HL-60 (cell line): ENCODE measurements at regions not wholly inside any gene's neighbourhood (a gene's known extent, or its start where the extent isn't known, plus 50 kb on each side); places are given as distances from the start of the nearest gene placed in this dataset.
"Not testable (repeated sequence)": the region's sequence is repeated elsewhere in the genome, so short reads cannot be mapped to it uniquely, and the experiment has no call there.

ENCODE experiments used
- DNase-seq, 2 experiments: peaks; one replicate each; pipeline ENCODE4 v3.0.0-alpha.2; 2010 to 2020; ENCODE audit warnings: low read depth in 1 of 2, low spot score in 1 of 2
- H3K27ac ChIP-seq: fragments of 250-450 bp; sonication (Bioruptor Pico); replicated peaks from 2 replicates; pipeline ENCODE4 v1.5.1; 2020; ENCODE audit warnings: mild to moderate bottlenecking, moderate library complexity
- H3K27me3 ChIP-seq: fragments of 250-450 bp; sonication (Bioruptor Pico); 2 replicates; pipeline ENCODE4 v1.5.1; 2021; ENCODE audit warnings: mild to moderate bottlenecking, moderate library complexity; ENCODE audit not compliant: insufficient read depth, poor library complexity, severe bottlenecking
- H3K4me3 ChIP-seq: replicated peaks from 2 replicates; pipeline ENCODE4 v1.5.1; 2011; ENCODE audit warnings: mild to moderate bottlenecking, control low read depth, low read length; ENCODE audit not compliant: insufficient read depth
- CTCF ChIP-seq: IDR thresholded peaks from one replicate; pipeline ENCODE4 v1.5.1; 2011; ENCODE audit warnings: low read length, control low read depth, inconsistent platforms; ENCODE audit not compliant: insufficient read depth
- GABPA ChIP-seq: IDR thresholded peaks from 2 replicates; pipeline ENCODE4 v1.6.1; 2012; ENCODE audit warnings: low read depth
- POLR2AphosphoS5 ChIP-seq: IDR thresholded peaks from 2 replicates; pipeline ENCODE4 v1.6.1; 2012; ENCODE audit warnings: low read depth
- REST ChIP-seq: IDR thresholded peaks from 2 replicates; pipeline ENCODE4 v1.6.1; 2012; ENCODE audit warnings: low read depth; ENCODE audit not compliant: insufficient replicate concordance
- SPI1 ChIP-seq: IDR thresholded peaks from 2 replicates; pipeline ENCODE4 v1.6.1; 2012; ENCODE audit warnings: low read depth, mild to moderate bottlenecking, borderline replicate concordance

GRCh38 chr3:139136469-139137202 is 91.9 kb upstream of the PRR23C start:
- no peak for TF ChIP-seq REST
- no peak for TF ChIP-seq SPI1
- no peak for TF ChIP-seq POLR2AphosphoS5
- TF ChIP-seq GABPA: no peak
- TF ChIP-seq CTCF: no peak
- Histone ChIP-seq H3K27me3 (no peaks in the 10 kb centered on the region), H3K4me3 (no peak overlapping the region), H3K27ac (no peak overlapping the region)
- DNase-seq: no peak

GRCh38 chr3:139140553-139140952 is 95.9 kb upstream of the PRR23C start:
- no peak for DNase-seq
- Histone ChIP-seq H3K27me3 (no peaks in the 10 kb centered on the region), H3K4me3 (no peak overlapping the region), H3K27ac (no peak overlapping the region)
- no peak for TF ChIP-seq POLR2AphosphoS5
- no peak for TF ChIP-seq REST
- TF ChIP-seq SPI1: no peak
- TF ChIP-seq CTCF: no peak
- TF ChIP-seq GABPA: no peak

GRCh38 chr3:139145980-139146379 is 101.3 kb upstream of the PRR23C start:
- not testable (repeated sequence) for H3K27me3 ChIP-seq

GRCh38 chr3:139151530-139151929 is 106.8 kb upstream of the PRR23C start:
- DNase-seq: no peak
- TF ChIP-seq SPI1: no peak
- TF ChIP-seq REST: no peak
- TF ChIP-seq CTCF: no peak
- TF ChIP-seq GABPA: no peak
- no peak for TF ChIP-seq POLR2AphosphoS5
- H3K4me3 ChIP-seq: no peak overlapping the region
- no peak overlapping the region for H3K27ac ChIP-seq
- H3K27me3 ChIP-seq: peaks cover 6% of the 10 kb centered on the region

More at GRCh38 chr3:139145980-139146379, 101.3 kb upstream of the PRR23C start:
- H3K4me3 ChIP-seq, H3K27ac ChIP-seq, DNase-seq: not testable (repeated sequence)

- not testable (repeated sequence) for DNase-seq, H3K4me3 ChIP-seq, H3K27ac ChIP-seq, H3K27me3 ChIP-seq
These were observed 108.7 kb upstream of the PRR23C start for GRCh38 chr3:139153434-139153833.
